ENCODE measurements at regions not wholly inside any gene's neighbourhood (a gene's known extent, or its start where the extent isn't known, plus 50 kb on each side); places are given as distances from the start of the nearest gene placed in this dataset.

GRCh38 chr16:29124828-29125227 is 140.0 kb downstream of the LAT start:
- TF ChIP-seq CTCF (IDR thresholded peaks at IDR 0.05) (no peak), EZH2 (IDR thresholded peaks at IDR 0.05) (no peak)
